HEK293T (cell line): ENCODE measurements at regions not wholly inside any gene's neighbourhood (a gene's known extent, or its start where the extent isn't known, plus 50 kb on each side); places are given as distances from the start of the nearest gene placed in this dataset.

Experiments used
- ARNT ChIP-seq: fragments of 450-650 bp; IDR thresholded peaks from 2 replicates; pipeline ENCODE4 v1.6.1; 2017; ENCODE audit warnings: mild to moderate bottlenecking
- BHLHE40 ChIP-seq: fragments of 450-650 bp; IDR thresholded peaks from 2 replicates; pipeline ENCODE4 v1.6.1; 2016; ENCODE audit warnings: mild to moderate bottlenecking, moderate library complexity, borderline replicate concordance
- FOXM1 ChIP-seq: fragments of 450-650 bp; IDR thresholded peaks from 2 replicates; pipeline ENCODE4 v1.6.1; 2017; ENCODE audit warnings: mild to moderate bottlenecking, borderline replicate concordance
- NFRKB ChIP-seq: fragments of 450-650 bp; IDR thresholded peaks from 2 replicates; pipeline ENCODE4 v1.6.1; 2016; ENCODE audit warnings: mild to moderate bottlenecking, moderate library complexity
- SP1 ChIP-seq: fragments of 450-650 bp; IDR thresholded peaks from 2 replicates; pipeline ENCODE4 v1.6.1; 2017
- TARDBP ChIP-seq: fragments of 450-650 bp; IDR thresholded peaks from 2 replicates; pipeline ENCODE4 v1.6.1; 2016

DNA sequence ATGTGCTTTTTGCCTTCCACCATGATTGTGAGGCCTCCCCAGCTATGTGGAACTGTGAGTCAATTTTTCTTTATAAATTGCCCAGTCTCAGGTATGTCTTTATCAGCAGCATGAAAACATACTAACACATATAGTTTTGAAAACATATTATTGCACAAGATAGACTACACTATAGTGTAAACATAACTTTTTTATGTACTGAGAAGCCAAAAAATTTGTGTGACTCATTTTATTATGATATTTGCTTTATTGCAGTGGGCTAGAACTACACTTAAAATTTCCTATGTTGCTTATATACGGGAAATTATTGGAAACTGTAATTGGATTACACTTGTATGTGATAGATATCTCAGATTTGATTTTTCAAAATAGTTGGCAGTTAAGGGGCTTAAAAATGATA is 885.5 kb upstream of the FBXO33 start:
- TF ChIP-seq FOXM1 (no peak), TARDBP (no peak), NFRKB (no peak), SP1 (no peak), BHLHE40 (no peak), ARNT (no peak)
